HEK293 (cell line): ENCODE measurements at regions not wholly inside any gene's neighbourhood (a gene's known extent, or its start where the extent isn't known, plus 50 kb on each side); places are given as distances from the start of the nearest gene placed in this dataset.
A peak's percentile ranks its signal among the peaks of the same experiment; 100 is the strongest.

Experiments used
- CTCF ChIA-PET: fragments of 350-600 bp; formaldehyde crosslinking; extraction: SDS; loops from one replicate; lab custom pipeline; 2021; ENCODE audit warnings: antibody characterized with exemption; lab: Yijun Ruan, JAX
- POLR2A ChIA-PET: fragments of 300-600 bp; formaldehyde crosslinking; extraction: SDS; loops from one replicate; lab custom pipeline; 2020; ENCODE audit warnings: antibody characterized with exemption, inconsistent platforms; lab: Yijun Ruan, JAX
- H3K27ac ChIP-seq: fragments of 200-500 bp; sonication (Bioruptor generic); 2 replicates; pipeline ENCODE4 v1.5.1; 2014; ENCODE audit warnings: low read depth, low read length, control low read depth, inconsistent platforms; ENCODE audit errors: extremely low read depth
- H3K36me3 ChIP-seq, 2 experiments: fragments of 200-500 bp in 1 of 2; sonication (Bioruptor generic) in 1 of 2; 1 replicate in 1 of 2; 2 replicates in 1 of 2; pipeline ENCODE4 v1.5.1; 2014 to 2017; ENCODE audit warnings: inconsistent platforms in 2 of 2, low read length in 2 of 2; ENCODE audit not compliant: control insufficient read depth in 2 of 2, insufficient read depth in 1 of 2
- H3K4me1 ChIP-seq: fragments of 200-500 bp; sonication (Bioruptor generic); 2 replicates; pipeline ENCODE4 v1.5.1; 2014; ENCODE audit warnings: mild to moderate bottlenecking, low read length, inconsistent platforms; ENCODE audit not compliant: control insufficient read depth, insufficient read depth
- H3K4me3 ChIP-seq: 2 replicates; pipeline ENCODE4 v1.5.1; 2011; ENCODE audit warnings: low read depth, mild to moderate bottlenecking, control low read depth, low read length, moderate library complexity
- H3K9me3 ChIP-seq: fragments of 200-500 bp; sonication (Bioruptor generic); 2 replicates; pipeline ENCODE4 v1.5.1; 2014; ENCODE audit warnings: low read depth, low read length, inconsistent platforms; ENCODE audit not compliant: control insufficient read depth, insufficient read depth
- EGR2 ChIP-seq: fragments of 450-650 bp; formaldehyde crosslinking; IDR thresholded peaks from 2 replicates; pipeline ENCODE4 v1.5.1; 2016; ENCODE audit warnings: low read depth, missing biosample characterization, missing genetic modification characterization
- GLIS1 ChIP-seq: fragments of 450-650 bp; formaldehyde crosslinking; IDR thresholded peaks from 2 replicates; pipeline ENCODE4 v1.5.1; 2016; ENCODE audit warnings: missing biosample characterization, missing genetic modification characterization
- HOXD13 ChIP-seq: sonication (generic); formaldehyde crosslinking; IDR thresholded peaks from 2 replicates; pipeline ENCODE4 v1.8.0; 2022; ENCODE audit warnings: missing genetic modification reagents, borderline replicate concordance
- SETDB1 ChIP-seq: IDR thresholded peaks from one replicate; pipeline ENCODE4 v1.6.1; 2017; ENCODE audit warnings: mild to moderate bottlenecking, low read length, moderate library complexity, mixed read lengths; ENCODE audit not compliant: insufficient read length
- ZBTB17 ChIP-seq: fragments of 450-650 bp; formaldehyde crosslinking; IDR thresholded peaks from 2 replicates; pipeline ENCODE4 v1.5.1; 2016; ENCODE audit warnings: missing biosample characterization, missing genetic modification characterization
- ZFP69B ChIP-seq: fragments of 450-650 bp; formaldehyde crosslinking; IDR thresholded peaks from 2 replicates; pipeline ENCODE4 v1.5.1; 2016; ENCODE audit warnings: missing biosample characterization, missing genetic modification characterization
- ZNF571 ChIP-seq: fragments of 450-650 bp; formaldehyde crosslinking; IDR thresholded peaks from 2 replicates; pipeline ENCODE4 v1.5.0; 2017; ENCODE audit warnings: missing biosample characterization, missing genetic modification characterization
- TF ChIP-seq, protein P1 (sequence below): fragments of 450-650 bp; formaldehyde crosslinking; IDR thresholded peaks from 2 replicates; pipeline ENCODE4 v1.5.1; 2017; ENCODE audit warnings: missing biosample characterization, missing genetic modification characterization
- TF ChIP-seq, protein P2 (sequence below): fragments of 450-650 bp; formaldehyde crosslinking; IDR thresholded peaks from 2 replicates; pipeline ENCODE4 v1.5.1; 2016; ENCODE audit warnings: missing biosample characterization, missing genetic modification characterization

DNA sequence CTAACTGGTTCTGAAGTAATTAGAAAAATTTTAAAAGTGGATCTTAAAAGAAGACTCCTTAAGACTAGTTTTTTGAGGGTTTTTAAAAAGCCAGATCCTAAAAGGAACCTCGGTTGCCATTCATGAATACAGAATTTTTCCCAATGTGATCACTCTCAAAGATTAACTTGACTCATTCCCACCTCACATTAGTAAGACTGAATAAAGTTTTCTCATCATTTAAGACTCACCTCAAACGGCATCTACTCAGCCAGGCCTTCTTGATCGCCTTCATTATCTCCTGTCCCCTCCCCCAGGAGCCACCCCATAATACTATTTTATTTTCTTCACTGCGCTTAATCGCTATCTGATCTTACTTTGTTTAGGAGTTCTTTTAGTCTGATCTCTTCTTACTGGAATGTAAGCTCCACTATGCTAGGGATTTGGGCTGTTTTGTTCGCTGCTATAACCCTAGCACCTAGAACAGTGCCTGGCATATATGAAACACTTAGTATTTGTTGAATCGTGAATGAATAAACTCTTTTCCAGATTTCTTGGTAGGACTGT, 55.9 kb upstream of the PCGF5 start:
- H3K4me1 ChIP-seq, result no peaks in the 10 kb centered on the region; the same call in 1 of the 2 replicates
- POLR2A ChIA-PET, result no interaction called here
- H3K36me3 ChIP-seq, result no peaks in the 10 kb centered on the region
- no peaks in the 10 kb centered on the region for H3K9me3 ChIP-seq
- H3K4me3 ChIP-seq, result peak overlapping the region; percentile 78; the same call in 1 of the 2 replicates
- CTCF ChIA-PET, result interaction anchor here (1.6 to 1.7 kb wide), 2 partner anchors 76 to 158 kb away, joined by 5 to 6 read pairs; no protein-coding TSS in a partner anchor
- no peak overlapping the region for H3K27ac ChIP-seq
- TF ChIP-seq ZFP69B (no peak), ZBTB17 (peak; percentile 41; the same call in 1 of the 2 replicates)

DNA sequence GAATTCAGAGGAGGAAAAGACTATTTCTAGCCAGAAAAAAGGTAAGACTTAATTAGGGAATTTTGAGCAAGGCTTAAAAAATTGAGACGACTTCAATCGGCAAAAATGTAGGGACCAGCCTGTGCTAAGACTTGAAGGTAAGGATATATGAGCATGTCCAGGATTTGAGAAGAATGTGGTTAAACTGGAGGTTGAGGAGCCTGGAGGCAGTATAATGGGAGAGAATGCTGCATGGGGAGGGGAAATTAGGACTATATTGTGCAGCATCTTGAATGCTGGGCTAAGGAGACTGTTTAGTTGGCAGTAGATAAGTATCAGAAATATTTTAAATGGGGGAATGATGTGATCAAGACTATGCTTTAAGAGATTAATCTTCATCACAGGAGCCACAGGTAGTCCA, 53.1 kb upstream of the PCGF5 start:
- ChIA-PET CTCF (no interaction called here), POLR2A (no interaction called here)
- Histone ChIP-seq H3K4me1 (no peaks in the 10 kb centered on the region; the same call in 1 of the 2 replicates), H3K36me3 (no peaks in the 10 kb centered on the region), H3K9me3 (no peaks in the 10 kb centered on the region), H3K27ac (no peak overlapping the region), H3K4me3 (no peak overlapping the region)
- TF ChIP-seq ZNF571 (tag by site-specific recombination) (no peak), EGR2 (tag by site-specific recombination) (no peak), HOXD13 (CRISPR knock-in tag) (no peak)
- TF ChIP-seq, protein P1, sequence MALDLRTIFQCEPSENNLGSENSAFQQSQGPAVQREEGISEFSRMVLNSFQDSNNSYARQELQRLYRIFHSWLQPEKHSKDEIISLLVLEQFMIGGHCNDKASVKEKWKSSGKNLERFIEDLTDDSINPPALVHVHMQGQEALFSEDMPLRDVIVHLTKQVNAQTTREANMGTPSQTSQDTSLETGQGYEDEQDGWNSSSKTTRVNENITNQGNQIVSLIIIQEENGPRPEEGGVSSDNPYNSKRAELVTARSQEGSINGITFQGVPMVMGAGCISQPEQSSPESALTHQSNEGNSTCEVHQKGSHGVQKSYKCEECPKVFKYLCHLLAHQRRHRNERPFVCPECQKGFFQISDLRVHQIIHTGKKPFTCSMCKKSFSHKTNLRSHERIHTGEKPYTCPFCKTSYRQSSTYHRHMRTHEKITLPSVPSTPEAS (tag by site-specific recombination), result no peak
- TF ChIP-seq, protein P2, sequence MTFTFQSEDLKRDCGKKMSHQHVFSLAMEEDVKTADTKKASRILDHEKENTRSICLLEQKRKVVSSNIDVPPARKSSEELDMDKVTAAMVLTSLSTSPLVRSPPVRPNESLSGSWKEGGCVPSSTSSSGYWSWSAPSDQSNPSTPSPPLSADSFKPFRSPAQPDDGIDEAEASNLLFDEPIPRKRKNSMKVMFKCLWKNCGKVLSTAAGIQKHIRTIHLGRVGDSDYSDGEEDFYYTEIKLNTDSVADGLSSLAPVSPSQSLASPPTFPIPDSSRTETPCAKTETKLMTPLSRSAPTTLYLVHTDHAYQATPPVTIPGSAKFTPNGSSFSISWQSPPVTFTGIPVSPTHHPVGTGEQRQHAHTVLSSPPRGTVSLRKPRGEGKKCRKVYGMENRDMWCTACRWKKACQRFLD (tag by site-specific recombination), result no peak

DNA sequence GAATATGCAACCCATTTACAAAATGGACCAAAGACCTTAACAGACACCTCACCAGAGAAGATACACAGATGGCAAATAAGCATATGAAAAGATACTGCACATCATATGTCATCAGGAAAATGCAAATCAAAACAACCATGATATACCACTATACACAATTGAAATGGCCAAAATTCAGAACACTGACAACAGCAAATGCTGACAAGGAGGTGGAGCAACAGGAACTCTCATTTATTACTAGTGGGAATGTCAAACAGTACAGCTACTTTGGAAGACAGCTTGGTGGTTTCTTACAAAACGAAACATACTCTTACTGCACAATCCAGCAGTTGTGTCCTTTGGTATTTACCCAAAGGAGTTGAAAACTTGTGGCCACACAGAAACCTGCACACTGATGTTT, 50.0 kb upstream of the PCGF5 start:
- CTCF ChIA-PET, result interaction anchor here (0.8 kb wide), 1 partner anchor 80 kb away, joined by 3 read pairs; no protein-coding TSS in a partner anchor

More for the DNA sequence above, 50.0 kb upstream of the PCGF5 start:
- H3K4me1 ChIP-seq, result no peaks in the 10 kb centered on the region
- no peaks in the 10 kb centered on the region for H3K9me3 ChIP-seq
- TF ChIP-seq GLIS1 (tag by site-specific recombination) (no peak), SETDB1 (peak; percentile 38)
- H3K4me3 ChIP-seq, result no peak overlapping the region
- POLR2A ChIA-PET, result no interaction called here
- no peak overlapping the region for H3K27ac ChIP-seq
- no peaks in the 10 kb centered on the region for H3K36me3 ChIP-seq
